ENCODE measurements at regions not wholly inside any gene's neighbourhood (a gene's known extent, or its start where the extent isn't known, plus 50 kb on each side); places are given as distances from the start of the nearest gene placed in this dataset.

DNA sequence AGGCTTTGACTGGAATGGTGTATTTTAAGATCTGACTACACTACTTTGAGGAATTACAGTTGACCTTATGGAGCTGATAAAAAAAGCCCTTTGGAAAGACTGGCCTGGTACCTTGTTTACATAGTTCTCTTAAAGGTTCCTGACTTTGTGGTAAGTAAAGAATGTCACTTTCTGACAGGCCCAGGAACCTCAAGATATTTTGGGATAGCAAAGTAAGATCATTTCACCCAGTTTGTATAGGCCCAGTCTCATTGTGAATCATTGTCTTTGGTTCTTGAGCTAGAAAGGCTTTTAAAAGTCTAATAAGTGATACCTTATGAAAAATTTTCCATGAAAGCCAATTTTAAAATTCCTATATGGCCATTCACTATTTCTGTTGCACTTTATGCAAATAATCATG is 316.3 kb upstream of the LRRTM4 start:
- TF ChIP-seq, protein P1, sequence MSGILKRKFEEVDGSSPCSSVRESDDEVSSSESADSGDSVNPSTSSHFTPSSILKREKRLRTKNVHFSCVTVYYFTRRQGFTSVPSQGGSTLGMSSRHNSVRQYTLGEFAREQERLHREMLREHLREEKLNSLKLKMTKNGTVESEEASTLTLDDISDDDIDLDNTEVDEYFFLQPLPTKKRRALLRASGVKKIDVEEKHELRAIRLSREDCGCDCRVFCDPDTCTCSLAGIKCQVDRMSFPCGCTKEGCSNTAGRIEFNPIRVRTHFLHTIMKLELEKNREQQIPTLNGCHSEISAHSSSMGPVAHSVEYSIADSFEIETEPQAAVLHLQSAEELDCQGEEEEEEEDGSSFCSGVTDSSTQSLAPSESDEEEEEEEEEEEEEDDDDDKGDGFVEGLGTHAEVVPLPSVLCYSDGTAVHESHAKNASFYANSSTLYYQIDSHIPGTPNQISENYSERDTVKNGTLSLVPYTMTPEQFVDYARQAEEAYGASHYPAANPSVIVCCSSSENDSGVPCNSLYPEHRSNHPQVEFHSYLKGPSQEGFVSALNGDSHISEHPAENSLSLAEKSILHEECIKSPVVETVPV (CRISPR knock-in tag; IDR thresholded peaks at IDR 0.05) = no peak
- TF ChIP-seq ZNF8 (CRISPR knock-in tag; IDR thresholded peaks at IDR 0.05) = no peak
- TF ChIP-seq, protein P2, sequence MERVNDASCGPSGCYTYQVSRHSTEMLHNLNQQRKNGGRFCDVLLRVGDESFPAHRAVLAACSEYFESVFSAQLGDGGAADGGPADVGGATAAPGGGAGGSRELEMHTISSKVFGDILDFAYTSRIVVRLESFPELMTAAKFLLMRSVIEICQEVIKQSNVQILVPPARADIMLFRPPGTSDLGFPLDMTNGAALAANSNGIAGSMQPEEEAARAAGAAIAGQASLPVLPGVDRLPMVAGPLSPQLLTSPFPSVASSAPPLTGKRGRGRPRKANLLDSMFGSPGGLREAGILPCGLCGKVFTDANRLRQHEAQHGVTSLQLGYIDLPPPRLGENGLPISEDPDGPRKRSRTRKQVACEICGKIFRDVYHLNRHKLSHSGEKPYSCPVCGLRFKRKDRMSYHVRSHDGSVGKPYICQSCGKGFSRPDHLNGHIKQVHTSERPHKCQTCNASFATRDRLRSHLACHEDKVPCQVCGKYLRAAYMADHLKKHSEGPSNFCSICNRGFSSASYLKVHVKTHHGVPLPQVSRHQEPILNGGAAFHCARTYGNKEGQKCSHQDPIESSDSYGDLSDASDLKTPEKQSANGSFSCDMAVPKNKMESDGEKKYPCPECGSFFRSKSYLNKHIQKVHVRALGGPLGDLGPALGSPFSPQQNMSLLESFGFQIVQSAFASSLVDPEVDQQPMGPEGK (CRISPR knock-in tag; IDR thresholded peaks at IDR 0.05; ENCODE audit: borderline replicate concordance) = no peak
- TF ChIP-seq ZC3H10 (CRISPR knock-in tag; IDR thresholded peaks at IDR 0.05) = no peak
- TF ChIP-seq PPARA (CRISPR knock-in tag; IDR thresholded peaks at IDR 0.05; ENCODE audit: borderline replicate concordance) = no peak

All from SK-N-SH treated with all-trans-retinoic acid at 6 μM for 48 hours (cell line).